ENCODE measurements at regions not wholly inside any gene's neighbourhood (a gene's known extent, or its start where the extent isn't known, plus 50 kb on each side); places are given as distances from the start of the nearest gene placed in this dataset.

GRCh38 chr19:46546194-46546896 is 50.7 kb upstream of the PNMA8B start:
- TF ChIP-seq CTCF (conservative IDR thresholded peaks at IDR 0.05; ENCODE audit: low read depth, low read length) (no peak), RFX5 (IDR thresholded peaks at IDR 0.05; ENCODE audit: low read depth, low read length) (no peak), MXI1 (IDR thresholded peaks at IDR 0.05; ENCODE audit: borderline replicate concordance, low read depth, low read length) (no peak), POLR2A (IDR thresholded peaks at IDR 0.05; ENCODE audit: low read depth, low read length) (no peak), MAFK (IDR thresholded peaks at IDR 0.05; ENCODE audit: low read depth, low read length) (no peak), BHLHE40 (IDR thresholded peaks at IDR 0.05; ENCODE audit: low read depth, low read length) (no peak), NFE2L2 (IDR thresholded peaks at IDR 0.05; ENCODE audit: low read depth, low read length) (no peak), USF2 (IDR thresholded peaks at IDR 0.05; ENCODE audit: low read depth, low read length) (peak; percentile 82)

All from IMR-90 (cell line).